ENCODE measurements at regions not wholly inside any gene's neighbourhood (a gene's known extent, or its start where the extent isn't known, plus 50 kb on each side); places are given as distances from the start of the nearest gene placed in this dataset.

- TF ChIP-seq PRDM15 (CRISPR knock-in tag; IDR thresholded peaks at IDR 0.05) (no peak), FOXJ3 (CRISPR knock-in tag; IDR thresholded peaks at IDR 0.05; ENCODE audit: borderline replicate concordance) (no peak), ERG (CRISPR knock-in tag; IDR thresholded peaks at IDR 0.05) (no peak), ZNF423 (CRISPR knock-in tag; IDR thresholded peaks at IDR 0.05) (no peak), SMAD3 (CRISPR knock-in tag; IDR thresholded peaks at IDR 0.05; ENCODE audit: borderline replicate concordance) (no peak), USF2 (CRISPR knock-in tag; IDR thresholded peaks at IDR 0.05) (no peak)
These were observed 940.2 kb downstream of the MCTP2 start (continued) for GRCh38 chr15:95171564-95171963.

GRCh38 chr15:95174301-95175259, 943.2 kb downstream of the MCTP2 start:
- ChIA-PET CTCF (no interaction called here), POLR2A (no interaction called here)
- H3K4me1 Mint-ChIP-seq = peaks cover 15% of the 10 kb centered on the region
- no peak overlapping the region for H3K4me3 Mint-ChIP-seq
- DNase-seq (ENCODE audit: low spot score) = no peak
- H3K36me3 Mint-ChIP-seq = no peaks in the 10 kb centered on the region
- no peak for ATAC-seq
- H3K27ac Mint-ChIP-seq = no peak overlapping the region; the same call in 1 of the 2 replicates
- no peaks in the 10 kb centered on the region for H3K9me3 Mint-ChIP-seq
- H3K27me3 Mint-ChIP-seq (ENCODE audit: low read depth) = no peaks in the 10 kb centered on the region
- TF ChIP-seq PRRX2 (CRISPR knock-in tag; IDR thresholded peaks at IDR 0.05) = no peak
- TF ChIP-seq NFYB (CRISPR knock-in tag; conservative IDR thresholded peaks at IDR 0.05; ENCODE audit: low read depth) = no peak
- TF ChIP-seq CBFB (CRISPR knock-in tag; IDR thresholded peaks at IDR 0.05; ENCODE audit: low read depth) = no peak
- no peak for TF ChIP-seq CREB1 (CRISPR knock-in tag; IDR thresholded peaks at IDR 0.05)
- TF ChIP-seq MAX (CRISPR knock-in tag; IDR thresholded peaks at IDR 0.05) = no peak
- TF ChIP-seq SMAD3 (CRISPR knock-in tag; IDR thresholded peaks at IDR 0.05; ENCODE audit: borderline replicate concordance) = no peak
- no peak for TF ChIP-seq ZNF121 (CRISPR knock-in tag; IDR thresholded peaks at IDR 0.05)
- no peak for TF ChIP-seq E2F4 (CRISPR knock-in tag; IDR thresholded peaks at IDR 0.05; ENCODE audit: borderline replicate concordance, low read depth)
- no peak for TF ChIP-seq ERG (CRISPR knock-in tag; IDR thresholded peaks at IDR 0.05)
- no peak for TF ChIP-seq SMAD4 (CRISPR knock-in tag; IDR thresholded peaks at IDR 0.05)
- no peak for TF ChIP-seq ZMAT4 (CRISPR knock-in tag; IDR thresholded peaks at IDR 0.05)
- no peak for TF ChIP-seq ZNF532 (CRISPR knock-in tag; IDR thresholded peaks at IDR 0.05; ENCODE audit: borderline replicate concordance)
- TF ChIP-seq ZNF138 (CRISPR knock-in tag; conservative IDR thresholded peaks at IDR 0.05) = no peak
- no peak for TF ChIP-seq KAT7 (CRISPR knock-in tag; IDR thresholded peaks at IDR 0.05; ENCODE audit: borderline replicate concordance)
